ENCODE measurements at regions not wholly inside any gene's neighbourhood (a gene's known extent, or its start where the extent isn't known, plus 50 kb on each side); places are given as distances from the start of the nearest gene placed in this dataset.
"Not testable (repeated sequence)": the region's sequence is repeated elsewhere in the genome, so short reads cannot be mapped to it uniquely, and the experiment has no call there.

DNA sequence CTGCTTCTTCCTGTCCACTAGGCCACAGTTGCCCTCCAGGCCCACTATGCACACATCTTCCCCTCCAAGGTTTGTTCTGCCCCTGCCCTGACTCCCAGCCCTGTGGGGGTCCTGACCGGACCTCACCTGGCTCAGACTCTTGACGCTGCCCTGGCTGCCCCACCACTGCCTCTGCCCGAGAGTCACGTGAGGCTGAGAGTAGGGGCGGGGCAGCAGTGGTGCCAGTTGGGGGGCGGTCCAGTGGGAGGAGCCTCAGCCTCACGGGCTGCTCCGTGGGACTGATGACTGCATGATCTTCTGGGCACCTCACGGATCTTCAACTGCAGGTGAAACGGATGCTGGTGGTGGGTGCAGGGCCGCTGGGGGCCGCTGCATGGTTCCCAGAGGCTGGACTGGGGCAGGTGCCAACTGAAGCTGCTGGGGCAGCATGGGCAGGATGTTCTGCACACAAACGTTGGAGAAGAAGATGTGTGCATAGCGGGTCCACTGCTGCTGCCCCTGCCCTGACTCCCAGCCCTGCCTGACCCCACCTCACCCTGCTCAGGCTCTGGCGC, 77.6 kb downstream of the HHIPL2 start:
- peaks cover 11% of the 10 kb centered on the region for H3K4me1 ChIP-seq (ENCODE audit: low read depth, poor library complexity, severe bottlenecking)
- H2AFZ ChIP-seq (ENCODE audit: low read depth); H3K4me2 ChIP-seq; H3K27me3 ChIP-seq (ENCODE audit: insufficient read depth, low read depth); H3K79me2 ChIP-seq (ENCODE audit: insufficient read depth, low read depth); H4K20me1 ChIP-seq (ENCODE audit: insufficient read depth); H3K36me3 ChIP-seq (ENCODE audit: insufficient read depth); H3K9ac ChIP-seq; H3K27ac ChIP-seq; H3K4me3 ChIP-seq (IDR thresholded peaks at IDR 0.05; ENCODE audit: insufficient read depth, low read depth, low read length): not testable (repeated sequence)

DNA sequence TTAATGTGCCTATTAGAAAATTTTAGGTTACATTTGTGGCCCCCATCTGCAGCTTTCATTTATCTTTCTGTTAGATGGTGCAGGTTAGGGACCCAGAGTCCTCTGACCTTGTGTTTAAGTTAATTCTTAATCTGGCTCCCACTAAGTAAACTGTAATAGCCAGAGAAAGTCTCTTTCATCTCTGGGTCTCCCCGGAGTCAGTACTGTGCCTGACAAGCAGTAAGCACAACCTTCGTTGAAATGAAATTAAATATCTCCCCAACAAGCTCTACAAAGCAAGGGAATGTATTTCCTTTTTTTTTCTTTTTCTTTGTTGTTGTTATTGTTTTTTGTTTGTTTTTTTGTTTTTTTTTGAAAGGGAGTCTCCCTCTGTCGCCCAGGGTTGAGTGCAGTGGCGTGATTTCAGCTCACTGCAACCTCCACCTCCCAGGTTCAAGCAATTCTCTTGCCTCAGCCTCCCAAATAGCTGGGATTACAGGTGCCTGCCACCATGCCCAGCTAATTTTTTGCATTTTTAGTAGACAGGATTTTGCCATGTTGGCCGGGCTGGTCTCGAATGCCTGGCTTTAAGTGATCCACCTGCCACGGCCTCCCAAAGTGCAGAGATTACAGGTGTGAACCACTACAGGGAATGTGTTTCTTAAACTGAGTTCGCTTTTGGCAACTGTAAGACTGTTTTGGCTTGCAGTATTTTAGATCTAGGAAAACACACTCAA, 81.6 kb downstream of the HHIPL2 start:
- TF ChIP-seq, protein P1, sequence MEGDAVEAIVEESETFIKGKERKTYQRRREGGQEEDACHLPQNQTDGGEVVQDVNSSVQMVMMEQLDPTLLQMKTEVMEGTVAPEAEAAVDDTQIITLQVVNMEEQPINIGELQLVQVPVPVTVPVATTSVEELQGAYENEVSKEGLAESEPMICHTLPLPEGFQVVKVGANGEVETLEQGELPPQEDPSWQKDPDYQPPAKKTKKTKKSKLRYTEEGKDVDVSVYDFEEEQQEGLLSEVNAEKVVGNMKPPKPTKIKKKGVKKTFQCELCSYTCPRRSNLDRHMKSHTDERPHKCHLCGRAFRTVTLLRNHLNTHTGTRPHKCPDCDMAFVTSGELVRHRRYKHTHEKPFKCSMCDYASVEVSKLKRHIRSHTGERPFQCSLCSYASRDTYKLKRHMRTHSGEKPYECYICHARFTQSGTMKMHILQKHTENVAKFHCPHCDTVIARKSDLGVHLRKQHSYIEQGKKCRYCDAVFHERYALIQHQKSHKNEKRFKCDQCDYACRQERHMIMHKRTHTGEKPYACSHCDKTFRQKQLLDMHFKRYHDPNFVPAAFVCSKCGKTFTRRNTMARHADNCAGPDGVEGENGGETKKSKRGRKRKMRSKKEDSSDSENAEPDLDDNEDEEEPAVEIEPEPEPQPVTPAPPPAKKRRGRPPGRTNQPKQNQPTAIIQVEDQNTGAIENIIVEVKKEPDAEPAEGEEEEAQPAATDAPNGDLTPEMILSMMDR (conservative IDR thresholded peaks at IDR 0.05; ENCODE audit: low read depth, low read length) = no peak
- H3K4me2 ChIP-seq = peak overlapping the region; percentile 62
- H3K79me2 ChIP-seq (ENCODE audit: insufficient read depth, low read depth) = no peaks in the 10 kb centered on the region
- H3K9ac ChIP-seq = peak overlapping the region; percentile 93
- no peaks in the 10 kb centered on the region for H3K36me3 ChIP-seq (ENCODE audit: insufficient read depth)
- peak overlapping the region; percentile 87 for H3K27ac ChIP-seq
- no peaks in the 10 kb centered on the region for H4K20me1 ChIP-seq (ENCODE audit: insufficient read depth)
- peak overlapping the region; percentile 91; the same call in 1 of the 2 replicates for H2AFZ ChIP-seq (ENCODE audit: low read depth)
- no peaks in the 10 kb centered on the region for H3K27me3 ChIP-seq (ENCODE audit: insufficient read depth, low read depth)
- no peak overlapping the region for H3K4me3 ChIP-seq (IDR thresholded peaks at IDR 0.05; ENCODE audit: insufficient read depth, low read depth, low read length)
- H3K4me1 ChIP-seq (ENCODE audit: low read depth, poor library complexity, severe bottlenecking) = peaks cover 11% of the 10 kb centered on the region

DNA sequence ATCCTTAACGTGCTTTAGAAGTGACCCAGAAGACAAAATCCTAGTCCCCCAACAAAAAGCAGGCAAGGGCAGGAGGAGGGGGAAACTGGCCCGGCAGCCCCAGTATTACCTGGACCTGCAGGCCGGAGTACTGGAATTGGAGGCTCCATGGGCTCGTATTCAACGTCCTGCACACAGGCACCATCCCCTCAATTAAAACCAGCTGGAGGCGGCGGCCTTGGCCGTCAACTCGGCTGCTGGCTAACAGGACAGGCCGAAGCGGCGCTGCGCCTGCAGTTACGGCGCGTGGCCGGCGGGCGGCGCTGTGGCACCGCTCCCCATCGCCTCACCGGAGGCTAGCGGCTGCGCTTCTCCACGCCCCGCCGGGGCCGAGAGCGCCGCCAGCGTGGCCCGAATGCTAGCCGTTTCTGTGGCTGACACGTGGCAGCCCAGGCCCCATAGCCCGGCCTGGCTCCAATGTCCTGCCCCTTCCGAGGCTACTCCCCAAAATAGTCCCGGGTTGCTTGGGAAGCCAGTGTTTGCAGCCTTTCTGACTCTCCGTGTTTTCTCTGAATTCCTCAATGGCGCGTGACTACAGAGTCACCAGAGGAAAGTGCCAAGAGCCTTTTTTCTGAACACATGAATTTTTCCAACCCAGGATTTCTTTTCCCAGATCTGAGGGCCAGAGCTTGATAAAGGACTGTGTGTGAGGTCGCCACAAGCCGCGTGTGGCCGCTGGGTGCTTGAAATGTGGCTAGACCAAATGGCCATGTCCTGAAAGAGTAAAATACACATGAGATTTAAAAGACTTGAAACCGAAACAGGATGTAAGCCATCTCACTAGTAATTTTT, 82.5 kb downstream of the HHIPL2 start:
- H3K27ac ChIP-seq = peak overlapping the region; percentile 87
- H3K4me3 ChIP-seq (IDR thresholded peaks at IDR 0.05; ENCODE audit: insufficient read depth, low read depth, low read length) = peak overlapping the region; percentile 68
- peak overlapping the region; percentile 91 for H2AFZ ChIP-seq (ENCODE audit: low read depth)
- H3K36me3 ChIP-seq (ENCODE audit: insufficient read depth) = no peaks in the 10 kb centered on the region
- no peaks in the 10 kb centered on the region for H3K79me2 ChIP-seq (ENCODE audit: insufficient read depth, low read depth)
- H3K9ac ChIP-seq = peak overlapping the region; percentile 93
- no peaks in the 10 kb centered on the region for H4K20me1 ChIP-seq (ENCODE audit: insufficient read depth)
- TF ChIP-seq, protein P1 (conservative IDR thresholded peaks at IDR 0.05; ENCODE audit: low read depth, low read length) = peak; percentile 98
- H3K27me3 ChIP-seq (ENCODE audit: insufficient read depth, low read depth) = no peaks in the 10 kb centered on the region
- H3K4me1 ChIP-seq (ENCODE audit: low read depth, poor library complexity, severe bottlenecking) = peaks cover 11% of the 10 kb centered on the region
- H3K4me2 ChIP-seq = peak overlapping the region; percentile 62

DNA sequence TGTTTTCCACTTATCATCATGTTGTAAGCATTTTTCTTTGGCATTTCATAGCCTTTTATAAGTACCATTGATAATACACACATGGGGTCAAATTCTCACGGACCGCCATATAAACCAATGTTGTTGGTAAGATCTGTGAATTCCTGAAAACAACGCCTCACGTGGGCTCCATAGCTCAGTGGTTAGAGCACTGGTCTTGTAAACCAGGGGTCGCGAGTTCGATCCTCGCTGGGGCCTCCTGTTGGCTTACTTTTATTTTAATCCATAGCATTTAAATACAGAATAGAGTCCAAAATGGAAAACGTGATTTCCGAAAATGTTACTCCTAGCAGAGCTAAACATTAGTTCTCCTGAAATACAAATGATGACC, 83.1 kb downstream of the HHIPL2 start:
- peak overlapping the region; percentile 68 for H3K4me3 ChIP-seq (IDR thresholded peaks at IDR 0.05; ENCODE audit: insufficient read depth, low read depth, low read length)
- no peaks in the 10 kb centered on the region for H3K27me3 ChIP-seq (ENCODE audit: insufficient read depth, low read depth)
- H3K4me1 ChIP-seq (ENCODE audit: low read depth, poor library complexity, severe bottlenecking) = peaks cover 11% of the 10 kb centered on the region
- TF ChIP-seq, protein P1 (conservative IDR thresholded peaks at IDR 0.05; ENCODE audit: low read depth, low read length) = no peak
- peak overlapping the region; percentile 87; the same call in 1 of the 2 replicates for H3K27ac ChIP-seq
- H4K20me1 ChIP-seq (ENCODE audit: insufficient read depth) = no peaks in the 10 kb centered on the region
- H3K9ac ChIP-seq = peak overlapping the region; percentile 93; the same call in 1 of the 2 replicates
- H3K79me2 ChIP-seq (ENCODE audit: insufficient read depth, low read depth) = no peaks in the 10 kb centered on the region
- peak overlapping the region; percentile 91 for H2AFZ ChIP-seq (ENCODE audit: low read depth)
- peak overlapping the region; percentile 62 for H3K4me2 ChIP-seq
- no peaks in the 10 kb centered on the region for H3K36me3 ChIP-seq (ENCODE audit: insufficient read depth)

All from KMS-11 (cell line).